CD4-positive, alpha-beta T cell (primary cell): ENCODE measurements at regions not wholly inside any gene's neighbourhood (a gene's known extent, or its start where the extent isn't known, plus 50 kb on each side); places are given as distances from the start of the nearest gene placed in this dataset.

Source experiments
- ATAC-seq: fragments of 200-7000 bp; cut with Tn5 transposase; one replicate; pipeline ENCODE4 v1.10.0; 2022; ENCODE audit warnings: mild to moderate bottlenecking; ENCODE audit not compliant: poor library complexity
- CTCF ChIA-PET: fragments of 350-600 bp; sonication (Branson Sonifier 250); formaldehyde crosslinking; loops from one replicate; lab custom pipeline; 2021; ENCODE audit warnings: antibody characterized with exemption, inconsistent platforms; lab: Charles Lee
- POLR2A ChIA-PET: fragments of 350-600 bp; sonication (Branson Sonifier 250); formaldehyde crosslinking; loops from one replicate; lab custom pipeline; 2021; ENCODE audit warnings: antibody characterized with exemption, inconsistent platforms; lab: Charles Lee
- DNase-seq, 14 experiments: peaks; one replicate each; pipeline ENCODE4 v3.0.0-alpha.2; 2013 to 2020; ENCODE audit warnings: mixed read lengths in 2 of 14
- H3K27ac ChIP-seq, 2 donors: one replicate each; pipeline versions ENCODE4 v1.5.1 to v1.7.0; 2013; ENCODE audit warnings: low read length in 2 of 2, low read depth in 1 of 2, mild to moderate bottlenecking in 1 of 2
- H3K27me3 ChIP-seq, 2 experiments: 1 replicate in 1 of 2; 2 replicates in 1 of 2; pipeline versions ENCODE4 v1.6.1 to v1.7.0; 2013; ENCODE audit warnings: low read length in 2 of 2, control low read depth in 1 of 2, mild to moderate bottlenecking in 1 of 2, moderate library complexity in 1 of 2; ENCODE audit not compliant: insufficient read depth in 2 of 2, control insufficient read depth in 1 of 2
- H3K36me3 ChIP-seq: one replicate; pipeline ENCODE4 v1.6.1; 2013; ENCODE audit warnings: low read length, control low read depth; ENCODE audit not compliant: insufficient read depth
- H3K4me1 ChIP-seq: one replicate; pipeline ENCODE4 v1.6.1; 2013; ENCODE audit warnings: low read length, control low read depth; ENCODE audit not compliant: insufficient read depth
- H3K4me3 ChIP-seq: one replicate; pipeline ENCODE4 v1.5.1; 2013; ENCODE audit warnings: mild to moderate bottlenecking, low read length, moderate library complexity
- H3K9me3 ChIP-seq, 2 experiments: 1 replicate in 1 of 2; 2 replicates in 1 of 2; pipeline versions ENCODE4 v1.6.1 to v1.7.0; 2013; ENCODE audit warnings: low read length in 2 of 2, mild to moderate bottlenecking in 2 of 2, control low read depth in 1 of 2, moderate library complexity in 1 of 2; ENCODE audit not compliant: control insufficient read depth in 1 of 2, insufficient read depth in 1 of 2
- H3K27ac Mint-ChIP-seq: one replicate; pipeline ENCODE4 v1.8.0; 2020; ENCODE audit warnings: mixed read lengths
- H3K27me3 Mint-ChIP-seq: one replicate; pipeline ENCODE4 v1.8.0; 2021; ENCODE audit warnings: mixed read lengths
- H3K36me3 Mint-ChIP-seq: one replicate; pipeline ENCODE4 v1.8.0; 2021; ENCODE audit warnings: low read depth, mixed read lengths
- H3K4me1 Mint-ChIP-seq: one replicate; pipeline ENCODE4 v1.8.0; 2021; ENCODE audit warnings: low read depth, mixed read lengths
- H3K4me3 Mint-ChIP-seq: one replicate; pipeline ENCODE4 v1.8.0; 2020; ENCODE audit warnings: mild to moderate bottlenecking, mixed read lengths
- H3K9me3 Mint-ChIP-seq: one replicate; pipeline ENCODE4 v1.8.0; 2020; ENCODE audit warnings: mixed read lengths
- CTCF ChIP-seq: fragments of 200-600 bp; IDR thresholded peaks from one replicate; pipeline ENCODE4 v1.8.0; 2022; ENCODE audit warnings: antibody characterized with exemption, mild to moderate bottlenecking
- intact Hi-C, 2 experiments: fragments of 100-400 bp; cut with DNase I in 1 of 2; cut with micrococcal nuclease in 1 of 2; formaldehyde crosslinking; loops; one replicate each; pipeline versions ENCODE4 v1.15.1 to v1.9.0; 2023 to 2025; cut with DNase I, micrococcal nuclease

DNA sequence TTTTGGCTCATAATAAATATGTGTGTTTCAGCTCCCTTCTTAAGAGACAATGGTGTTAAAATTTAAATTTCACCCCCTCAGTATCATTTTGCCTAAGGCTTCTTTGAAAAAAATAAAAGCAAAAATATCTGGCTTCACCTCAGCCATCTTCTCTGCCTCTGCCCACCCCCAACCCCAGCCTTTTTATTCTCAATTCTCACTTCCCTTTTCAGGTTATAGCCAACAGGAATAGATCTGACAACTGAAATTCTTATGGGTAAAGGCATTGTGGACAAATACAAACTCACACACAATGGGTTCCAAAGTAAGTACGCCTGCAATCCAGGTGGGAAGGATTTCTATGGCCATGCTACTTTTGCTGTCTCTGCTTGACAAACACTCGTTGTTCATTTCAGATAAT, 399.0 kb upstream of the ARRDC4 start:
- TF ChIP-seq CTCF = no peak
- no peaks in the 10 kb centered on the region for H3K9me3 ChIP-seq
- H3K27me3 ChIP-seq = no peaks in the 10 kb centered on the region
- intact Hi-C loops = no loop called here
- no peak overlapping the region for H3K4me3 Mint-ChIP-seq
- no peaks in the 10 kb centered on the region for H3K4me1 ChIP-seq
- no peak for ATAC-seq
- peaks cover 1% of the 10 kb centered on the region for H3K9me3 Mint-ChIP-seq
- DNase-seq = no peak
- no peaks in the 10 kb centered on the region for H3K27me3 Mint-ChIP-seq
- no peak overlapping the region for H3K4me3 ChIP-seq
- H3K27ac ChIP-seq = no peak overlapping the region
- POLR2A ChIA-PET = no interaction called here
- H3K36me3 Mint-ChIP-seq = no peaks in the 10 kb centered on the region
- no peak overlapping the region for H3K27ac Mint-ChIP-seq
- no peaks in the 10 kb centered on the region for H3K36me3 ChIP-seq
- H3K4me1 Mint-ChIP-seq = no peaks in the 10 kb centered on the region
- CTCF ChIA-PET = no interaction called here

- no peaks in the 10 kb centered on the region for H3K4me1 ChIP-seq
- intact Hi-C loops = no loop called here
- H3K27me3 ChIP-seq = no peaks in the 10 kb centered on the region
- H3K4me3 ChIP-seq = no peak overlapping the region
- Mint-ChIP-seq H3K4me1 (no peaks in the 10 kb centered on the region), H3K27me3 (no peaks in the 10 kb centered on the region), H3K9me3 (peaks cover 3% of the 10 kb centered on the region), H3K36me3 (no peaks in the 10 kb centered on the region), H3K4me3 (no peak overlapping the region), H3K27ac (no peak overlapping the region)
- H3K36me3 ChIP-seq = no peaks in the 10 kb centered on the region
- ATAC-seq = no peak
- DNase-seq = no peak
- ChIA-PET CTCF (no interaction called here), POLR2A (no interaction called here)
- TF ChIP-seq CTCF = no peak
- H3K27ac ChIP-seq = no peak overlapping the region
- no peaks in the 10 kb centered on the region for H3K9me3 ChIP-seq
Observed at GRCh38 chr15:97563516-97563915, 397.0 kb upstream of the ARRDC4 start.

- H3K4me1 Mint-ChIP-seq = no peaks in the 10 kb centered on the region
- H3K27me3 ChIP-seq = no peaks in the 10 kb centered on the region
- DNase-seq (no peak), ATAC-seq (no peak)
- no peak overlapping the region for H3K4me3 ChIP-seq
- no peak overlapping the region for H3K27ac ChIP-seq
- H3K9me3 ChIP-seq = peaks cover 0 to 3% of the 10 kb centered on the region in 2 experiments
- H3K9me3 Mint-ChIP-seq = peaks cover 6% of the 10 kb centered on the region
- H3K27ac Mint-ChIP-seq = no peak overlapping the region
- intact Hi-C loops = no loop called here
- ChIA-PET CTCF (no interaction called here), POLR2A (no interaction called here)
- no peaks in the 10 kb centered on the region for H3K36me3 ChIP-seq
- no peak for TF ChIP-seq CTCF
- no peak overlapping the region for H3K4me3 Mint-ChIP-seq
- no peaks in the 10 kb centered on the region for H3K36me3 Mint-ChIP-seq
- no peaks in the 10 kb centered on the region for H3K4me1 ChIP-seq
- no peaks in the 10 kb centered on the region for H3K27me3 Mint-ChIP-seq
Observed at GRCh38 chr15:97566961-97567360, 393.5 kb upstream of the ARRDC4 start.
